HepG2 (cell line): ENCODE measurements at regions not wholly inside any gene's neighbourhood (a gene's known extent, or its start where the extent isn't known, plus 50 kb on each side); places are given as distances from the start of the nearest gene placed in this dataset.

ENCODE experiments used
- CTCF ChIP-seq: sonication (generic); formaldehyde crosslinking; IDR thresholded peaks from 2 replicates; pipeline ENCODE4 v1.5.0; 2020; ENCODE audit warnings: mild to moderate bottlenecking, missing genetic modification reagents, moderate library complexity
- ELF4 ChIP-seq: sonication (generic); formaldehyde crosslinking; IDR thresholded peaks from 2 replicates; pipeline ENCODE4 v1.5.0; 2020; ENCODE audit warnings: missing genetic modification reagents, mild to moderate bottlenecking, moderate library complexity, borderline replicate concordance
- EP300 ChIP-seq, 3 experiments: sonication (generic) in 1 of 3; formaldehyde crosslinking in 1 of 3; IDR thresholded peaks; 2 replicates each; pipeline versions ENCODE4 v1.5.1 to v1.6.1; 2011 to 2020; ENCODE audit warnings: low read depth in 2 of 3, low read length in 2 of 3, borderline replicate concordance in 1 of 3, improper control_type of control experiment in 1 of 3, mild to moderate bottlenecking in 1 of 3, missing genetic modification reagents in 1 of 3, moderate library complexity in 1 of 3
- ESRRA ChIP-seq: sonication (generic); formaldehyde crosslinking; IDR thresholded peaks from 2 replicates; pipeline ENCODE4 v1.5.1; 2020; ENCODE audit warnings: mild to moderate bottlenecking, low read depth, missing genetic modification reagents
- FOSL1 ChIP-seq: sonication (generic); formaldehyde crosslinking; IDR thresholded peaks from 2 replicates; pipeline ENCODE4 v1.9.0; 2021; ENCODE audit warnings: missing genetic modification reagents, borderline replicate concordance
- JUND ChIP-seq: sonication (generic); formaldehyde crosslinking; IDR thresholded peaks from 2 replicates; pipeline ENCODE4 v1.8.0; 2022; ENCODE audit warnings: mild to moderate bottlenecking, missing genetic modification reagents
- TAF1 ChIP-seq: sonication (generic); formaldehyde crosslinking; IDR thresholded peaks from 2 replicates; pipeline ENCODE4 v1.4.0; 2020; ENCODE audit warnings: missing genetic modification reagents
- TP53 ChIP-seq: sonication (generic); formaldehyde crosslinking; conservative IDR thresholded peaks from 2 replicates; pipeline ENCODE4 v1.4.0; 2020; ENCODE audit warnings: missing genetic modification reagents
- ZNF7 ChIP-seq: IDR thresholded peaks from 2 replicates; pipeline ENCODE4 v1.6.1; 2016; ENCODE audit warnings: missing biosample characterization, missing genetic modification reagents
- ZNF737 ChIP-seq: sonication (generic); formaldehyde crosslinking; IDR thresholded peaks from 2 replicates; pipeline ENCODE4 v1.5.0; 2020; ENCODE audit warnings: missing genetic modification reagents, mild to moderate bottlenecking, borderline replicate concordance
- ZNF747 ChIP-seq: sonication (generic); formaldehyde crosslinking; IDR thresholded peaks from 2 replicates; pipeline ENCODE4 v1.8.1; 2023; ENCODE audit warnings: missing genetic modification reagents, mild to moderate bottlenecking, borderline replicate concordance
- ZNF790 ChIP-seq: sonication (generic); formaldehyde crosslinking; IDR thresholded peaks from 2 replicates; pipeline ENCODE4 v1.8.0; 2022; ENCODE audit warnings: missing genetic modification reagents, mild to moderate bottlenecking, borderline replicate concordance
- TF ChIP-seq, protein P1 (sequence below): IDR thresholded peaks from 2 replicates; pipeline ENCODE4 v1.6.1; 2016
- TF ChIP-seq, protein P2 (sequence below): sonication (generic); formaldehyde crosslinking; IDR thresholded peaks from 2 replicates; pipeline ENCODE4 v1.5.1; 2020; ENCODE audit warnings: mild to moderate bottlenecking, missing genetic modification reagents, borderline replicate concordance

DNA sequence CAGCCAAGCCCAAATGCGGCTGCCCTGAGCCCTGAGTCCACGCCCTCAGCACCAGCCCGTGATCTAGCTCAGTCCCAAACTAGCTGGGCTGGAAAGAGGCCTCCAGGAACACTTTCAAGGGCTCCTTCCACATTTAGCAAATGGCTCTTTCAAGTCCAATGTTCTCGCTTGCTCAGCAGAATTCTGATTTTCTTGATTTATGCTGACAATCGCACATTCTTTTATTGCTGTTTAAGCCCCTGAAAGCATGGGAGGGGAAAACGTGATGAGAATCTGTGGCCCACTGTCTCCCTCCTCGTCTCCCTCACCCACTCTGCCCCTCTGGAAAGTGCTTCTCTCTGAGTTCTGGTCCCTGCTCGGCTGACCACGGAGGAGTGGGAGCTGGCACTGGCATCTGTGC lies 293.8 kb downstream of the FOXL1 start:
- TF ChIP-seq ZNF747 (CRISPR knock-in tag) (no peak), ESRRA (no peak), JUND (CRISPR knock-in tag) (no peak), CTCF (CRISPR knock-in tag) (no peak), TAF1 (CRISPR knock-in tag) (no peak), FOSL1 (CRISPR knock-in tag) (no peak), EP300 (IDR thresholded peaks at IDR 0.05; ENCODE audit: low read depth in 2 of 2, low read length in 2 of 2) (no peak), EP300 (CRISPR knock-in tag; IDR thresholded peaks at IDR 0.05; ENCODE audit: borderline replicate concordance) (no peak), ZNF7 (CRISPR knock-in tag) (no peak), ZNF790 (no peak), ELF4 (CRISPR knock-in tag) (no peak), TP53 (CRISPR knock-in tag) (no peak), ZNF737 (no peak)
- TF ChIP-seq, protein P1, sequence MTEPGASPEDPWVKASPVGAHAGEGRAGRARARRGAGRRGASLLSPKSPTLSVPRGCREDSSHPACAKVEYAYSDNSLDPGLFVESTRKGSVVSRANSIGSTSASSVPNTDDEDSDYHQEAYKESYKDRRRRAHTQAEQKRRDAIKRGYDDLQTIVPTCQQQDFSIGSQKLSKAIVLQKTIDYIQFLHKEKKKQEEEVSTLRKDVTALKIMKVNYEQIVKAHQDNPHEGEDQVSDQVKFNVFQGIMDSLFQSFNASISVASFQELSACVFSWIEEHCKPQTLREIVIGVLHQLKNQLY, result no peak
- TF ChIP-seq, protein P2, sequence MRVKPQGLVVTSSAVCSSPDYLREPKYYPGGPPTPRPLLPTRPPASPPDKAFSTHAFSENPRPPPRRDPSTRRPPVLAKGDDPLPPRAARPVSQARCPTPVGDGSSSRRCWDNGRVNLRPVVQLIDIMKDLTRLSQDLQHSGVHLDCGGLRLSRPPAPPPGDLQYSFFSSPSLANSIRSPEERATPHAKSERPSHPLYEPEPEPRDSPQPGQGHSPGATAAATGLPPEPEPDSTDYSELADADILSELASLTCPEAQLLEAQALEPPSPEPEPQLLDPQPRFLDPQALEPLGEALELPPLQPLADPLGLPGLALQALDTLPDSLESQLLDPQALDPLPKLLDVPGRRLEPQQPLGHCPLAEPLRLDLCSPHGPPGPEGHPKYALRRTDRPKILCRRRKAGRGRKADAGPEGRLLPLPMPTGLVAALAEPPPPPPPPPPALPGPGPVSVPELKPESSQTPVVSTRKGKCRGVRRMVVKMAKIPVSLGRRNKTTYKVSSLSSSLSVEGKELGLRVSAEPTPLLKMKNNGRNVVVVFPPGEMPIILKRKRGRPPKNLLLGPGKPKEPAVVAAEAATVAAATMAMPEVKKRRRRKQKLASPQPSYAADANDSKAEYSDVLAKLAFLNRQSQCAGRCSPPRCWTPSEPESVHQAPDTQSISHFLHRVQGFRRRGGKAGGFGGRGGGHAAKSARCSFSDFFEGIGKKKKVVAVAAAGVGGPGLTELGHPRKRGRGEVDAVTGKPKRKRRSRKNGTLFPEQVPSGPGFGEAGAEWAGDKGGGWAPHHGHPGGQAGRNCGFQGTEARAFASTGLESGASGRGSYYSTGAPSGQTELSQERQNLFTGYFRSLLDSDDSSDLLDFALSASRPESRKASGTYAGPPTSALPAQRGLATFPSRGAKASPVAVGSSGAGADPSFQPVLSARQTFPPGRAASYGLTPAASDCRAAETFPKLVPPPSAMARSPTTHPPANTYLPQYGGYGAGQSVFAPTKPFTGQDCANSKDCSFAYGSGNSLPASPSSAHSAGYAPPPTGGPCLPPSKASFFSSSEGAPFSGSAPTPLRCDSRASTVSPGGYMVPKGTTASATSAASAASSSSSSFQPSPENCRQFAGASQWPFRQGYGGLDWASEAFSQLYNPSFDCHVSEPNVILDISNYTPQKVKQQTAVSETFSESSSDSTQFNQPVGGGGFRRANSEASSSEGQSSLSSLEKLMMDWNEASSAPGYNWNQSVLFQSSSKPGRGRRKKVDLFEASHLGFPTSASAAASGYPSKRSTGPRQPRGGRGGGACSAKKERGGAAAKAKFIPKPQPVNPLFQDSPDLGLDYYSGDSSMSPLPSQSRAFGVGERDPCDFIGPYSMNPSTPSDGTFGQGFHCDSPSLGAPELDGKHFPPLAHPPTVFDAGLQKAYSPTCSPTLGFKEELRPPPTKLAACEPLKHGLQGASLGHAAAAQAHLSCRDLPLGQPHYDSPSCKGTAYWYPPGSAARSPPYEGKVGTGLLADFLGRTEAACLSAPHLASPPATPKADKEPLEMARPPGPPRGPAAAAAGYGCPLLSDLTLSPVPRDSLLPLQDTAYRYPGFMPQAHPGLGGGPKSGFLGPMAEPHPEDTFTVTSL, result no peak
